ENCODE measurements at regions not wholly inside any gene's neighbourhood (a gene's known extent, or its start where the extent isn't known, plus 50 kb on each side); places are given as distances from the start of the nearest gene placed in this dataset.

- TF ChIP-seq CTCF (IDR thresholded peaks at IDR 0.05; ENCODE audit: low read depth, low read length, missing input control) (no peak), TAF1 (conservative IDR thresholded peaks at IDR 0.05) (no peak), MAX (IDR thresholded peaks at IDR 0.05) (no peak)
These were observed 780.5 kb upstream of the GOT2 start for GRCh38 chr16:59514651-59515050.

All from liver (tissue), 3 donors.